ENCODE measurements at regions not wholly inside any gene's neighbourhood (a gene's known extent, or its start where the extent isn't known, plus 50 kb on each side); places are given as distances from the start of the nearest gene placed in this dataset.

- no peaks in the 10 kb centered on the region for H3K27me3 ChIP-seq (ENCODE audit: low read depth)
- no peak overlapping the region for H3K4me3 ChIP-seq
- H3K27ac ChIP-seq = no peak overlapping the region
- no peaks in the 10 kb centered on the region for H3K9me3 ChIP-seq
- H3K4me1 ChIP-seq = no peaks in the 10 kb centered on the region
- ATAC-seq = no peak
- no peak for TF ChIP-seq CTCF (IDR thresholded peaks at IDR 0.05)
- intact Hi-C loops (cut with DNase I) = no loop called here
- H3K36me3 ChIP-seq = no peaks in the 10 kb centered on the region
- DNase-seq = no peak
Observed at GRCh38 chr12:30357766-30358490, 337.7 kb downstream of the IPO8 start.

GRCh38 chr12:30345744-30346471 is 349.8 kb downstream of the IPO8 start:
- TF ChIP-seq CTCF (IDR thresholded peaks at IDR 0.05) = no peak
- H3K4me1 ChIP-seq = no peaks in the 10 kb centered on the region
- H3K27me3 ChIP-seq (ENCODE audit: low read depth) = no peaks in the 10 kb centered on the region
- intact Hi-C loops (cut with DNase I) = no loop called here
- ATAC-seq = no peak
- no peak for DNase-seq
- H3K4me3 ChIP-seq = no peak overlapping the region
- H3K9me3 ChIP-seq = peaks cover 5% of the 10 kb centered on the region
- H3K27ac ChIP-seq = no peak overlapping the region
- H3K36me3 ChIP-seq = no peaks in the 10 kb centered on the region

GRCh38 chr12:30330565-30330964 is 365.1 kb downstream of the IPO8 start:
- DNase-seq = no peak
- Histone ChIP-seq H3K9me3 (no peaks in the 10 kb centered on the region), H3K4me1 (no peaks in the 10 kb centered on the region), H3K36me3 (no peaks in the 10 kb centered on the region), H3K27me3 (ENCODE audit: low read depth) (no peaks in the 10 kb centered on the region), H3K27ac (no peak overlapping the region), H3K4me3 (no peak overlapping the region)
- no peak for ATAC-seq
- intact Hi-C loops (cut with DNase I) = no loop called here
- TF ChIP-seq CTCF (IDR thresholded peaks at IDR 0.05) = no peak

- no peaks in the 10 kb centered on the region for H3K9me3 ChIP-seq
- no peak overlapping the region for H3K27ac ChIP-seq
- no peaks in the 10 kb centered on the region for H3K36me3 ChIP-seq
- intact Hi-C loops (cut with DNase I) = no loop called here
- no peak overlapping the region for H3K4me3 ChIP-seq
- ATAC-seq = no peak
- no peak for DNase-seq
- H3K4me1 ChIP-seq = no peaks in the 10 kb centered on the region
- no peaks in the 10 kb centered on the region for H3K27me3 ChIP-seq (ENCODE audit: low read depth)
- TF ChIP-seq CTCF (IDR thresholded peaks at IDR 0.05) = no peak
Observed at GRCh38 chr12:30329281-30329680, 366.4 kb downstream of the IPO8 start.

GRCh38 chr12:30323008-30323407 is 372.7 kb downstream of the IPO8 start:
- DNase-seq (no peak), ATAC-seq (no peak)
- H3K27ac ChIP-seq = no peak overlapping the region
- intact Hi-C loops (cut with DNase I) = no loop called here
- H3K4me3 ChIP-seq = no peak overlapping the region
- H3K27me3 ChIP-seq (ENCODE audit: low read depth) = no peaks in the 10 kb centered on the region
- no peaks in the 10 kb centered on the region for H3K4me1 ChIP-seq
- H3K36me3 ChIP-seq = no peaks in the 10 kb centered on the region
- no peaks in the 10 kb centered on the region for H3K9me3 ChIP-seq
- TF ChIP-seq CTCF (IDR thresholded peaks at IDR 0.05) = no peak

Measured in lower lobe of right lung (tissue), 2 donors.